SU-DHL-6 (cell line): ENCODE measurements at regions not wholly inside any gene's neighbourhood (a gene's known extent, or its start where the extent isn't known, plus 50 kb on each side); places are given as distances from the start of the nearest gene placed in this dataset.

ENCODE experiments used
- H2AFZ ChIP-seq: fragments of 200-600 bp; sonication (generic); 2 replicates; pipeline ENCODE4 v1.6.1; 2014; ENCODE audit warnings: low read depth, mild to moderate bottlenecking, moderate library complexity, mixed read lengths, antibody characterized with exemption, low read length; ENCODE audit not compliant: severe bottlenecking
- H3F3A ChIP-seq: fragments of 200-600 bp; shearing (Covaris generic); 2 replicates; pipeline ENCODE4 v1.6.0; 2016; ENCODE audit warnings: antibody characterized with exemption, mild to moderate bottlenecking; ENCODE audit not compliant: insufficient read depth
- H3K27ac ChIP-seq: fragments of 200-600 bp; sonication (generic); 2 replicates; pipeline ENCODE4 v1.5.1; 2016; ENCODE audit warnings: low read depth, mild to moderate bottlenecking, low read length, moderate library complexity, mixed read lengths
- H3K27me3 ChIP-seq: fragments of 200-600 bp; sonication (generic), shearing (Covaris generic); 2 replicates; pipeline ENCODE4 v1.6.0; 2014; ENCODE audit warnings: mild to moderate bottlenecking, low read length
- H3K36me3 ChIP-seq: fragments of 200-600 bp; sonication (generic); 2 replicates; pipeline ENCODE4 v1.6.1; 2014; ENCODE audit warnings: mild to moderate bottlenecking, low read length, mixed read lengths
- H3K4me2 ChIP-seq: fragments of 300-600, 200-600 bp; shearing (Covaris generic), sonication (generic); 2 replicates; pipeline ENCODE4 v1.6.0; 2014; ENCODE audit warnings: low read length, low read depth, mild to moderate bottlenecking; ENCODE audit not compliant: poor library complexity, severe bottlenecking
- H3K4me3 ChIP-seq: fragments of 200-600 bp; sonication (generic); 2 replicates; pipeline ENCODE4 v1.5.1; 2014; ENCODE audit warnings: antibody characterized with exemption, low read length, mild to moderate bottlenecking, mixed read lengths; ENCODE audit not compliant: insufficient read depth, poor library complexity, severe bottlenecking
- H3K79me2 ChIP-seq: fragments of 200-600 bp; sonication (generic); 2 replicates; pipeline ENCODE4 v1.6.1; 2014; ENCODE audit warnings: mild to moderate bottlenecking, low read length, moderate library complexity; ENCODE audit not compliant: insufficient read depth
- H3K9ac ChIP-seq: fragments of 200-600 bp; sonication (generic); 2 replicates; pipeline ENCODE4 v1.7.0; 2014; ENCODE audit warnings: mild to moderate bottlenecking, low read length
- H3K9me2 ChIP-seq: fragments of 200-600 bp; sonication (generic); replicated peaks from 2 replicates; pipeline ENCODE4 v1.6.1; 2014; ENCODE audit warnings: low read length; ENCODE audit not compliant: insufficient read depth
- H3K9me3 ChIP-seq: fragments of 200-600 bp; sonication (generic); 2 replicates; pipeline ENCODE4 v1.6.1; 2014; ENCODE audit warnings: low read length, mixed read lengths; ENCODE audit not compliant: insufficient read depth
- H4K20me1 ChIP-seq: fragments of 200-600 bp; sonication (generic); 2 replicates; pipeline ENCODE4 v1.6.1; 2014; ENCODE audit warnings: low read depth, mild to moderate bottlenecking, antibody characterized with exemption, low read length, moderate library complexity, mixed read lengths
- EZH2phosphoT487 ChIP-seq: fragments of 200-600 bp; sonication (generic), shearing (Covaris generic); conservative IDR thresholded peaks from 2 replicates; pipeline ENCODE4 v1.6.1; 2018; ENCODE audit warnings: mild to moderate bottlenecking, antibody characterized with exemption, low read length, moderate library complexity, mixed read lengths
- TF ChIP-seq, protein P1 (sequence below): fragments of 200-600 bp; sonication (generic); IDR thresholded peaks from one replicate; pipeline ENCODE4 v1.5.1; 2017; ENCODE audit warnings: antibody characterized with exemption, mild to moderate bottlenecking, low read length, moderate library complexity; ENCODE audit not compliant: insufficient read depth, poor library complexity, severe bottlenecking

GRCh38 chr5:118552731-118553360, 435.5 kb downstream of the DTWD2 start:
- Histone ChIP-seq H2AFZ (no peak overlapping the region), H3K9me3 (no peaks in the 10 kb centered on the region), H3F3A (no peaks in the 10 kb centered on the region), H3K9me2 (no peaks in the 10 kb centered on the region), H3K36me3 (no peaks in the 10 kb centered on the region), H4K20me1 (no peaks in the 10 kb centered on the region), H3K9ac (no peak overlapping the region), H3K27ac (no peak overlapping the region), H3K79me2 (no peaks in the 10 kb centered on the region), H3K4me3 (no peak overlapping the region), H3K27me3 (no peaks in the 10 kb centered on the region), H3K4me2 (no peak overlapping the region)
- TF ChIP-seq EZH2phosphoT487 = no peak
- TF ChIP-seq, protein P1, sequence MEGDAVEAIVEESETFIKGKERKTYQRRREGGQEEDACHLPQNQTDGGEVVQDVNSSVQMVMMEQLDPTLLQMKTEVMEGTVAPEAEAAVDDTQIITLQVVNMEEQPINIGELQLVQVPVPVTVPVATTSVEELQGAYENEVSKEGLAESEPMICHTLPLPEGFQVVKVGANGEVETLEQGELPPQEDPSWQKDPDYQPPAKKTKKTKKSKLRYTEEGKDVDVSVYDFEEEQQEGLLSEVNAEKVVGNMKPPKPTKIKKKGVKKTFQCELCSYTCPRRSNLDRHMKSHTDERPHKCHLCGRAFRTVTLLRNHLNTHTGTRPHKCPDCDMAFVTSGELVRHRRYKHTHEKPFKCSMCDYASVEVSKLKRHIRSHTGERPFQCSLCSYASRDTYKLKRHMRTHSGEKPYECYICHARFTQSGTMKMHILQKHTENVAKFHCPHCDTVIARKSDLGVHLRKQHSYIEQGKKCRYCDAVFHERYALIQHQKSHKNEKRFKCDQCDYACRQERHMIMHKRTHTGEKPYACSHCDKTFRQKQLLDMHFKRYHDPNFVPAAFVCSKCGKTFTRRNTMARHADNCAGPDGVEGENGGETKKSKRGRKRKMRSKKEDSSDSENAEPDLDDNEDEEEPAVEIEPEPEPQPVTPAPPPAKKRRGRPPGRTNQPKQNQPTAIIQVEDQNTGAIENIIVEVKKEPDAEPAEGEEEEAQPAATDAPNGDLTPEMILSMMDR = no peak

GRCh38 chr5:118552146-118552545, 436.2 kb downstream of the DTWD2 start:
- Histone ChIP-seq H3K9me3 (no peaks in the 10 kb centered on the region), H2AFZ (no peak overlapping the region), H3F3A (no peaks in the 10 kb centered on the region), H3K27ac (no peak overlapping the region), H3K79me2 (no peaks in the 10 kb centered on the region), H3K9me2 (no peaks in the 10 kb centered on the region), H4K20me1 (no peaks in the 10 kb centered on the region), H3K4me3 (no peak overlapping the region), H3K4me2 (no peak overlapping the region), H3K36me3 (no peaks in the 10 kb centered on the region), H3K9ac (no peak overlapping the region), H3K27me3 (no peaks in the 10 kb centered on the region)
- TF ChIP-seq, protein P1 = no peak
- TF ChIP-seq EZH2phosphoT487 = no peak

DNA sequence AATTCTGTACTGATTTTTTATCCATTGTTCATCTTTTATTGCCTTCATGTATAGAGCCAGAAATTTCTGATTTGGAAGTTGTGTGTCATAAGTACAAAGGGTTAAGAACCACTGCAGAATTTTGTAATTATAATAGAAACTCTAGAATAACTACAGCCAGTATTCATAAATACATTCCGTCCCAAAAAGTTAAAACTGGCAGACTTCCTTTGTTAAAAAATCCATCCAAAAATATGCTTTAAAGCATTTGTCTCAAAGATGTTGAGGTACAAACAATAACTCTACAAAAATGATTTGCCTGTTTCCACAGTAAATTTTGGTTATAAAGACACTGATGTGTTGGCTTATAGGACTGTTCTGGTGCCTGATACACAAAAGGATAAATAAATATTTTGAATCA, 436.6 kb downstream of the DTWD2 start:
- Histone ChIP-seq H3K36me3 (no peaks in the 10 kb centered on the region), H2AFZ (no peak overlapping the region), H3K27ac (no peak overlapping the region), H3K9ac (no peak overlapping the region), H4K20me1 (no peaks in the 10 kb centered on the region), H3K9me2 (no peaks in the 10 kb centered on the region), H3K27me3 (no peaks in the 10 kb centered on the region), H3F3A (no peaks in the 10 kb centered on the region), H3K4me3 (no peak overlapping the region), H3K79me2 (no peaks in the 10 kb centered on the region), H3K4me2 (no peak overlapping the region), H3K9me3 (no peaks in the 10 kb centered on the region)
- TF ChIP-seq EZH2phosphoT487 = no peak
- TF ChIP-seq, protein P1 = no peak
